H1 (cell line): ENCODE measurements at regions not wholly inside any gene's neighbourhood (a gene's known extent, or its start where the extent isn't known, plus 50 kb on each side); places are given as distances from the start of the nearest gene placed in this dataset.

ENCODE experiments used
- CTCF ChIA-PET: fragments of 300-600 bp; sonication (Branson Sonifier 250); formaldehyde crosslinking; loops from one replicate; lab custom pipeline; 2021; ENCODE audit not compliant: partially characterized antibody; lab: Charles Lee
- POLR2A ChIA-PET: fragments of 300-600 bp; sonication (Branson Sonifier 250); formaldehyde crosslinking; loops from one replicate; lab custom pipeline; 2021; ENCODE audit warnings: inconsistent platforms; ENCODE audit not compliant: partially characterized antibody; lab: Charles Lee
- DNase-seq, 2 experiments: peaks; one replicate each; pipeline versions ENCODE4 v3.0.0 to v3.0.0-alpha.2; 2010 to 2022; ENCODE audit warnings: low spot score in 2 of 2, low read depth in 1 of 2, mixed read lengths in 1 of 2
- FAIRE-seq: peaks from 2 replicates; lab custom pipeline; 2011; peaks lifted over from hg19 to GRCh38; lab: Jason Lieb, UNC
- H2AFZ ChIP-seq: 2 replicates; pipeline ENCODE4 v1.8.1; 2012; ENCODE audit warnings: low read length, inconsistent platforms
- H2AK5ac ChIP-seq: 2 replicates; pipeline ENCODE4 v1.6.1; 2013; ENCODE audit warnings: low read depth, low read length
- H2BK120ac ChIP-seq: replicated peaks from 2 replicates; pipeline ENCODE3; 2013; ENCODE audit warnings: low read depth, low read length, inconsistent platforms
- H2BK12ac ChIP-seq: 2 replicates; pipeline ENCODE4 v1.6.1; 2013; ENCODE audit warnings: low read depth, low read length
- H2BK15ac ChIP-seq: 2 replicates; pipeline ENCODE4 v1.6.1; 2013; ENCODE audit warnings: low read length
- H2BK20ac ChIP-seq: 2 replicates; pipeline ENCODE4 v1.6.1; 2013; ENCODE audit warnings: low read length
- H2BK5ac ChIP-seq: 2 replicates; pipeline ENCODE4 v1.6.1; 2013; ENCODE audit warnings: low read depth, low read length
- H3K14ac ChIP-seq: 2 replicates; pipeline ENCODE4 v1.6.1; 2013; ENCODE audit warnings: inconsistent platforms; ENCODE audit not compliant: insufficient read length
- H3K18ac ChIP-seq: 2 replicates; pipeline ENCODE4 v1.6.1; 2013; ENCODE audit warnings: low read length; ENCODE audit errors: extremely low read depth
- H3K23ac ChIP-seq: 2 replicates; pipeline ENCODE4 v1.6.1; 2013; ENCODE audit warnings: inconsistent platforms; ENCODE audit not compliant: insufficient read length
- H3K23me2 ChIP-seq: 2 replicates; pipeline ENCODE4 v1.6.1; 2013; ENCODE audit warnings: low read depth, low read length
- H3K27ac ChIP-seq: 2 replicates; pipeline ENCODE4 v1.6.1; 2011; ENCODE audit warnings: low read depth, low read length, inconsistent platforms
- H3K27me3 ChIP-seq, 4 experiments: replicated peaks in 1 of 4; 1 replicate in 1 of 4; 2 replicates in 3 of 4; pipeline versions ENCODE4 v1.6.1 to v1.8.1; 2011 to 2013; ENCODE audit warnings: low read length in 3 of 4, mild to moderate bottlenecking in 3 of 4, inconsistent platforms in 2 of 4, mixed read lengths in 2 of 4, moderate library complexity in 1 of 4; ENCODE audit not compliant: control insufficient read depth in 3 of 4, insufficient read depth in 3 of 4; ENCODE audit errors: extremely low read depth in 1 of 4
- H3K36me3 ChIP-seq, 4 experiments: 2 replicates each; pipeline versions ENCODE4 v1.6.1 to v1.8.1; 2011 to 2013; ENCODE audit warnings: mild to moderate bottlenecking in 4 of 4, low read length in 3 of 4, moderate library complexity in 2 of 4, control low read depth in 1 of 4, inconsistent platforms in 1 of 4; ENCODE audit not compliant: insufficient read depth in 4 of 4, control insufficient read depth in 2 of 4
- H3K4ac ChIP-seq: replicated peaks from 2 replicates; pipeline ENCODE3; 2013; ENCODE audit warnings: low read length, low read depth, mixed read lengths, inconsistent platforms; ENCODE audit not compliant: insufficient read length
- H3K4me1 ChIP-seq, 4 experiments: replicated peaks in 1 of 4; 1 replicate in 1 of 4; 2 replicates in 3 of 4; pipeline versions ENCODE4 v1.6.1 to v1.8.1; 2011 to 2013; ENCODE audit warnings: low read length in 3 of 4, inconsistent platforms in 2 of 4, mixed read lengths in 1 of 4; ENCODE audit not compliant: insufficient read depth in 4 of 4, control insufficient read depth in 3 of 4
- H3K4me2 ChIP-seq, 2 experiments: 2 replicates each; pipeline versions ENCODE4 v1.6.1 to v1.8.1; 2011 to 2013; ENCODE audit warnings: low read depth in 2 of 2, low read length in 2 of 2, control low read depth in 1 of 2, inconsistent platforms in 1 of 2, mild to moderate bottlenecking in 1 of 2; ENCODE audit not compliant: insufficient read depth in 1 of 2
- H3K4me3 ChIP-seq, 4 experiments: fragments of 200-600, 300-600 bp in 1 of 4; sonication (generic), shearing (Covaris generic), sonication (Bioruptor Twin) in 1 of 4; 2 replicates each; pipeline versions ENCODE4 v1.5.1 to v1.8.1; 2011 to 2016; ENCODE audit warnings: low read length in 4 of 4, low read depth in 3 of 4, control low read depth in 2 of 4, inconsistent platforms in 2 of 4, mild to moderate bottlenecking in 2 of 4, mixed read lengths in 1 of 4, moderate library complexity in 1 of 4; ENCODE audit not compliant: insufficient read depth in 2 of 4; ENCODE audit errors: extremely low read depth in 1 of 4
- H3K56ac ChIP-seq: replicated peaks from 2 replicates; pipeline ENCODE3; 2013; ENCODE audit warnings: low read depth, mild to moderate bottlenecking, mixed read lengths, low read length, inconsistent platforms; ENCODE audit not compliant: insufficient read length
- H3K79me1 ChIP-seq: 2 replicates; pipeline ENCODE4 v1.6.1; 2013; ENCODE audit warnings: low read depth, low read length, control low read depth
- H3K79me2 ChIP-seq, 2 experiments: 2 replicates each; pipeline versions ENCODE4 v1.6.1 to v1.8.1; 2012 to 2013; ENCODE audit warnings: low read length in 2 of 2, mild to moderate bottlenecking in 2 of 2, inconsistent platforms in 1 of 2; ENCODE audit not compliant: insufficient read depth in 2 of 2, control insufficient read depth in 1 of 2
- H3K9ac ChIP-seq, 4 experiments: replicated peaks in 1 of 4; 1 replicate in 1 of 4; 2 replicates in 3 of 4; pipeline versions ENCODE4 v1.6.1 to v1.8.1; 2011 to 2013; ENCODE audit warnings: low read depth in 3 of 4, low read length in 3 of 4, control low read depth in 2 of 4, mild to moderate bottlenecking in 2 of 4, moderate library complexity in 2 of 4, inconsistent platforms in 1 of 4; ENCODE audit errors: extremely low read depth in 1 of 4
- H3K9me3 ChIP-seq, 2 experiments: 2 replicates each; pipeline versions ENCODE4 v1.6.1 to v1.8.1; 2012 to 2013; ENCODE audit warnings: mild to moderate bottlenecking in 2 of 2, moderate library complexity in 2 of 2, control low read depth in 1 of 2, inconsistent platforms in 1 of 2, low read depth in 1 of 2, low read length in 1 of 2, mixed read lengths in 1 of 2; ENCODE audit not compliant: insufficient read depth in 2 of 2
- H4K20me1 ChIP-seq, 2 experiments: replicated peaks in 1 of 2; 2 replicates each; pipeline versions ENCODE3 to v1.8.1; 2011 to 2013; ENCODE audit warnings: inconsistent platforms in 2 of 2, low read length in 2 of 2, mild to moderate bottlenecking in 1 of 2; ENCODE audit not compliant: insufficient read depth in 2 of 2, control insufficient read depth in 1 of 2
- H4K5ac ChIP-seq: 2 replicates; pipeline ENCODE4 v1.6.1; 2013; ENCODE audit warnings: low read length, low read depth, mixed read lengths, inconsistent platforms; ENCODE audit not compliant: insufficient read length
- H4K8ac ChIP-seq: 2 replicates; pipeline ENCODE4 v1.8.0; 2013; ENCODE audit warnings: mild to moderate bottlenecking, moderate library complexity, low read length, inconsistent platforms; ENCODE audit not compliant: insufficient read depth; ENCODE audit errors: extremely low read depth
- H4K91ac ChIP-seq: replicated peaks from 2 replicates; pipeline ENCODE3; 2013; ENCODE audit warnings: low read length, mixed read lengths, inconsistent platforms; ENCODE audit not compliant: insufficient read length
- ASH2L ChIP-seq: fragments of 200-600, 300-600 bp; sonication (generic); IDR thresholded peaks from one replicate; pipeline ENCODE4 v1.7.1; 2017; ENCODE audit warnings: low read length
- BRCA1 ChIP-seq: IDR thresholded peaks from 2 replicates; pipeline ENCODE4 v1.6.1; 2012; ENCODE audit warnings: low read depth, low read length, improper control_type of control experiment
- CTBP2 ChIP-seq: IDR thresholded peaks from 2 replicates; pipeline ENCODE4 v1.7.0; 2011; ENCODE audit warnings: borderline replicate concordance, mild to moderate bottlenecking, moderate library complexity, mixed read lengths, low read length; ENCODE audit not compliant: insufficient read depth, insufficient read length
- RNF2 ChIP-seq: fragments of 200-900, 300-1000 bp; sonication (generic); IDR thresholded peaks from 2 replicates; pipeline ENCODE4 v1.7.1; 2016; ENCODE audit warnings: borderline replicate concordance, low read depth, mild to moderate bottlenecking, antibody characterized with exemption, low read length; ENCODE audit not compliant: poor library complexity, severe bottlenecking; ENCODE audit errors: missing control alignments
- SIRT6 ChIP-seq: IDR thresholded peaks from one replicate; pipeline ENCODE4 v1.7.1; 2012; ENCODE audit warnings: low read length, inconsistent platforms
- WGBS, 2 experiments: shearing (Covaris generic) in 1 of 2; methylation state at CpG; one replicate each; pipeline versions ENCODE4 v1.1.6 to v1.1.7; 2013 to 2015; ENCODE audit warnings: low lambda C conversion rate in 2 of 2, mixed read lengths in 2 of 2, inconsistent platforms in 1 of 2, low coverage in 1 of 2, missing lambda C conversion rate in 1 of 2; ENCODE audit not compliant: insufficient replicate concordance in 2 of 2, insufficient coverage in 1 of 2, insufficient read length in 1 of 2; ENCODE audit errors: extremely low coverage in 1 of 2, missing lambda C conversion rate in 1 of 2; 5-methylcytosine and 5-hydroxymethylcytosine counted together

DNA sequence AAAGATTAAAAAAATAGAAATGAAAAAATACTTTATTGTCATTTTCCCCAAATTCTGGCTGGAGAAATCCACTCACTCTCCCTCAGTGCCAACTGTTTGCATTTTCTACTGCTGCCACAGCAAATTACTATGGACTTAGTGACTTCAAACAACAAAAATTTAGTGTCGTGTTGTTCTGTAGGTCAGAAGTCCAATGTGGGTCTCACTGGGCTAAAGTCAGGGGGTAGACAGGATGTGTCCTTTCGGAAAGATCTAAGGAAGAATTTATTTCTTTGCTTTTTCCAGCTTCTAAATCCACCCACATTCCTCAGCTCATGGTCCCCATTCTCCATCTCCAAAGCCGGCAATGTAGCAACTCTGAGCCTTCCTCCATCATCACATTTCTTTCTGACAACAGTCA lies 453.3 kb downstream of the KIF16B start:
- H3K9ac ChIP-seq: no peak overlapping the region
- no peak overlapping the region for H2AK5ac ChIP-seq
- H3K14ac ChIP-seq: no peak overlapping the region
- H2BK12ac ChIP-seq: no peak overlapping the region
- WGBS, 2 experiments: 95% methylated on average over 3 of the region's 3 CpGs; no CpG with 5 or more reads in 1 of the 2 experiments
- H4K8ac ChIP-seq: no peak overlapping the region
- H3K23me2 ChIP-seq: no peaks in the 10 kb centered on the region
- H3K36me3 ChIP-seq: no peaks in the 10 kb centered on the region
- no peak overlapping the region for H3K56ac ChIP-seq
- POLR2A ChIA-PET: no interaction called here
- no peak overlapping the region for H2BK5ac ChIP-seq
- H3K27me3 ChIP-seq: no peaks in the 10 kb centered on the region
- H3K79me1 ChIP-seq: no peaks in the 10 kb centered on the region
- DNase-seq (no peak), FAIRE-seq (no peak)
- H4K91ac ChIP-seq: no peak overlapping the region
- H4K5ac ChIP-seq: no peak overlapping the region
- H3K4me2 ChIP-seq: no peak overlapping the region
- no peak overlapping the region for H2BK120ac ChIP-seq
- CTCF ChIA-PET: no interaction called here
- H3K23ac ChIP-seq: no peak overlapping the region
- no peaks in the 10 kb centered on the region for H3K9me3 ChIP-seq
- no peaks in the 10 kb centered on the region for H3K4me1 ChIP-seq
- H3K18ac ChIP-seq: no peak overlapping the region
- no peak overlapping the region for H2BK20ac ChIP-seq
- no peak overlapping the region for H2AFZ ChIP-seq
- H3K79me2 ChIP-seq: no peaks in the 10 kb centered on the region
- H3K4me3 ChIP-seq: no peak overlapping the region
- TF ChIP-seq SIRT6 (no peak), BRCA1 (no peak), CTBP2 (no peak), RNF2 (no peak), ASH2L (no peak)
- H2BK15ac ChIP-seq: no peak overlapping the region
- no peak overlapping the region for H3K27ac ChIP-seq
- no peak overlapping the region for H3K4ac ChIP-seq
- H4K20me1 ChIP-seq: no peaks in the 10 kb centered on the region
